Heart left ventricle (tissue), 13 donors: ENCODE measurements at regions not wholly inside any gene's neighbourhood (a gene's known extent, or its start where the extent isn't known, plus 50 kb on each side); places are given as distances from the start of the nearest gene placed in this dataset.

ENCODE experiments used
- CTCF ChIP-seq, 12 donors: fragments of 200-600 bp; sonication (generic) in 4 of 12; IDR thresholded peaks; one replicate each; pipeline versions ENCODE4 v1.5.0 to v1.8.0; 2018 to 2022; ENCODE audit warnings: antibody characterized with exemption in 12 of 12, mild to moderate bottlenecking in 5 of 12
- POLR2A ChIP-seq, 2 donors: fragments of 450-650 bp; IDR thresholded peaks; one replicate each; pipeline ENCODE4 v1.6.1; 2017; ENCODE audit warnings: antibody characterized with exemption in 2 of 2, mild to moderate bottlenecking in 2 of 2, moderate library complexity in 2 of 2
- donor health status: ischemic (EF 13 %, LVEDD 7.1; RV severe dilation, severe dysfunction).
- donor health status: DM: no; HTN: yes; CAD: no.
- donor health status: DM: no; HTN: no; CAD: no.
- donor health status: ischemic (EF 25% LVEDD 6.9; RV normal size, moderate dysfunction).
- donor health status: ischemic (EF 25% LVEDD 5.7; RV mildly dilated, moderate dysfunction).
- donor health status: ischemic (EF 35%, LVEDD 5.7; RV mildly dilated, moderate dysfunction).
- donor health status: nonischemic (EF 11% LVEDD 7.7; RV severe dilation, severe dysfunction).
- donor health status: DM: yes; HTN: yes; CAD: no.
- donor health status: PGD.
- donor health status: ischemic (EF 29% LVEDD 5.4; RV normal size, mild dysfunction).
- donor health status: nonischemic (EF 23%, LVEDD 6.1; RV moderate dilation, normal function).

GRCh38 chr2:91442246-91442905, 2750.9 kb downstream of the RPIA start:
- TF ChIP-seq CTCF (IDR thresholded peaks at IDR 0.05) (no peak), POLR2A (IDR thresholded peaks at IDR 0.05) (no peak)
